Neural progenitor cell (in vitro differentiated cells): ENCODE measurements at regions not wholly inside any gene's neighbourhood (a gene's known extent, or its start where the extent isn't known, plus 50 kb on each side); places are given as distances from the start of the nearest gene placed in this dataset.

ENCODE experiments used
- EZH2phosphoT487 ChIP-seq: fragments of 200-600 bp; sonication (generic); IDR thresholded peaks from 2 replicates; pipeline ENCODE4 v1.6.1; 2017; ENCODE audit warnings: antibody characterized with exemption
- TF ChIP-seq, protein P1 (sequence below): fragments of 200-600 bp; sonication (generic); IDR thresholded peaks from 2 replicates; pipeline ENCODE4 v1.5.1; 2017; ENCODE audit warnings: antibody characterized with exemption, mild to moderate bottlenecking

DNA sequence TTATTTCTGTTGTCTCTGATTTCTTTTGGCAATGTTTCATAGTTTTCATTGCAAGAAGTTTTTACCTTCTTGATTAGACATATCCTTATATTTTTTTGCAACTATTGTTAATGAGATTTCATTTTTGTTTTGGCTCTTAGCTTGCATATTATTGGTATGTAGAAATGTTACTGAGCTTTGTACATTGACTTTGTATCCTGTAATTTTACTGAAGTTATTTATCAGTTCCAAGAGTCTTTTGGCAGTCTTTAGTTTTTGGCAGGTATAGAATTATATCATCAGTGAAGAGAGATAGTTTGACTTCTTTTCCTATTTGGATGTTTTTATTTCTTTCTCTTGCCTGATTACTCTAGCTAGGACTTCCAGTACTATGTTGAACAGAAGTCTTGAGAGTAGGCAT lies 375.7 kb downstream of the TDRD3 start:
- TF ChIP-seq, protein P1, sequence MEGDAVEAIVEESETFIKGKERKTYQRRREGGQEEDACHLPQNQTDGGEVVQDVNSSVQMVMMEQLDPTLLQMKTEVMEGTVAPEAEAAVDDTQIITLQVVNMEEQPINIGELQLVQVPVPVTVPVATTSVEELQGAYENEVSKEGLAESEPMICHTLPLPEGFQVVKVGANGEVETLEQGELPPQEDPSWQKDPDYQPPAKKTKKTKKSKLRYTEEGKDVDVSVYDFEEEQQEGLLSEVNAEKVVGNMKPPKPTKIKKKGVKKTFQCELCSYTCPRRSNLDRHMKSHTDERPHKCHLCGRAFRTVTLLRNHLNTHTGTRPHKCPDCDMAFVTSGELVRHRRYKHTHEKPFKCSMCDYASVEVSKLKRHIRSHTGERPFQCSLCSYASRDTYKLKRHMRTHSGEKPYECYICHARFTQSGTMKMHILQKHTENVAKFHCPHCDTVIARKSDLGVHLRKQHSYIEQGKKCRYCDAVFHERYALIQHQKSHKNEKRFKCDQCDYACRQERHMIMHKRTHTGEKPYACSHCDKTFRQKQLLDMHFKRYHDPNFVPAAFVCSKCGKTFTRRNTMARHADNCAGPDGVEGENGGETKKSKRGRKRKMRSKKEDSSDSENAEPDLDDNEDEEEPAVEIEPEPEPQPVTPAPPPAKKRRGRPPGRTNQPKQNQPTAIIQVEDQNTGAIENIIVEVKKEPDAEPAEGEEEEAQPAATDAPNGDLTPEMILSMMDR, result no peak
- no peak for TF ChIP-seq EZH2phosphoT487
